GM18498 (cell line): ENCODE measurements at regions not wholly inside any gene's neighbourhood (a gene's known extent, or its start where the extent isn't known, plus 50 kb on each side); places are given as distances from the start of the nearest gene placed in this dataset.
A peak's percentile ranks its signal among the peaks of the same experiment; 100 is the strongest.

ENCODE experiments used
- ATAC-seq: cut with Tn5 transposase; IDR thresholded peaks from one replicate; pipeline ENCODE4 v1.9.1; 2021; ENCODE audit warnings: mild to moderate bottlenecking, moderate library complexity; ENCODE audit not compliant: unreplicated experiment

GRCh38 chr11:121950160-121950559, 165.9 kb downstream of the BLID start:
- ATAC-seq = no peak

GRCh38 chr11:121946514-121946913, 169.5 kb downstream of the BLID start:
- no peak for ATAC-seq

- no peak for ATAC-seq
These were observed 171.3 kb downstream of the BLID start for GRCh38 chr11:121944556-121945230.

GRCh38 chr11:121938076-121938475, 177.9 kb downstream of the BLID start:
- no peak for ATAC-seq

DNA sequence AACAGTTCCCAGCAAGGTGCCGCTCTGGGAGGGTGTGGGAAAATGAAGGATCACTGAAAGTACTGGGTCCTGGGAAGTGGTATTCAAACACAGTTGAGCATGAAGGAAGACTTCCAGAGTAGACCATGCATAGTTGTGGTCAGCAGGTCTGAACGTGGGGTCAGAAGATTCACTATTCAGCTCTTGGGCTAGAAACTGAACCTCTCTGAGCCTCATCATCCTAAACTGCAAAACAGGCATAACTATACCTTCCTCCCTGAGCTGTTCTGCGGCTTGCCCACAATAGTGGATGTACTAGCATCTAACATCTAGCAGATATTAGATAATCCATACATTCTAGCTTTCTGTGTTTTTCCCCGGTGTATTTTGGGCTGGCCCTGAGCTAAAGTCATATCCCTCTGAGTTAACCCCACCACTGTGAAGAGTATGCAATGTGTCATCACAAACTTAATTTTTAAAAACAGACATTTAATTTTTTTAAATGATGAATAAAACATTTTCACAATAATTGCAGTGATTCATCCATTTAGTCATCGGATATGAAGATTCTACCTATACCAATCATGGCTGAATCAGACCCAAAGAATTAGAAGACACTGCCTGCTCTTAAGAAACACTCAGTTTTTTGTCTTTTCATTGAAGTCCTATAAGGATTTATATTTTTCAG, 179.1 kb downstream of the BLID start:
- ATAC-seq = no peak

- no peak for ATAC-seq
These were observed 179.6 kb downstream of the BLID start for GRCh38 chr11:121936370-121936769.

DNA sequence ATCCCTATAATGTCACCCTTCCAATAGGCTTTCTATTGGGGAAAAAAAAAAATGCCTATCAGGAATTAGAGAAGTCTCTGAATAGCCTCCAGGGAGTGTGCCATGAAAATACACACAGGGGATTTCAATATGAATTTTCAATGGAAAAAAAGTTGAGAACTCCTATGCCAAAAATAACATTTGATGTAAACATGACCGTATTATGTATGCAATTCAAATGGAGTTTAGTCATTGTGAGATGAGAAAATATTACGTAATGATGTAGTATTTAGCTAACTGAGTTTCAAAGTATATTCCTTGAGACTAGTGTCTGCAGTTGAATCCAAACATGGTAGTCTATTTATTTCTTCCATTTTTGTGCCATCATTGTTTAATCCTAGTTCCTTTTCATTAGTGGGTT, 182.3 kb downstream of the BLID start:
- ATAC-seq = no peak

- ATAC-seq = no peak
These were observed 182.7 kb downstream of the BLID start for GRCh38 chr11:121933294-121933693.

DNA sequence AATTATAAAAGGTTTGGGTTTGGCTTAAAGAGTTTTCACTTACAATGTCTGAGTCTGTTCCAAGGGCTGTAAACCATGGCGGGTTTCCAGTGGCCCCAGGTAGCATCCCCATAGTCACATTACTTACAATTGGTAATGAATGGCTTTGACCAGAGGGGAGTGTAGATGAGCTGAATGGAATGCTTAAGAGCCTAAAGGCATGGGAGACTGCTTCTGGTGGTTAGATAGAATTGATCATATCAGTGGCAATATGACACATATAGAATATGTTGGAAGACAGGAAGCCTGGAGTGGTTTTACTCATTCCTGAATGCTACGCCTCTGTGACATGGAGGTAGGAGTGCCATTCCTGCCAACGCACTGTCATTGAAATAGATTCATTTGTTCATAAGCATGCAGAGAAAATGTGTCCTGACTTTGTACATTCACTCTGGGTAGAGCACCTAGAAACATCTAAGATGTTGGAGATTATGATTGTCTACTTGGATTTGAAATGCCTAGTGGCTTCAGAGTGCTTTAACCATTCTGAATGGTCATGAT, 183.3 kb downstream of the BLID start:
- ATAC-seq = no peak

DNA sequence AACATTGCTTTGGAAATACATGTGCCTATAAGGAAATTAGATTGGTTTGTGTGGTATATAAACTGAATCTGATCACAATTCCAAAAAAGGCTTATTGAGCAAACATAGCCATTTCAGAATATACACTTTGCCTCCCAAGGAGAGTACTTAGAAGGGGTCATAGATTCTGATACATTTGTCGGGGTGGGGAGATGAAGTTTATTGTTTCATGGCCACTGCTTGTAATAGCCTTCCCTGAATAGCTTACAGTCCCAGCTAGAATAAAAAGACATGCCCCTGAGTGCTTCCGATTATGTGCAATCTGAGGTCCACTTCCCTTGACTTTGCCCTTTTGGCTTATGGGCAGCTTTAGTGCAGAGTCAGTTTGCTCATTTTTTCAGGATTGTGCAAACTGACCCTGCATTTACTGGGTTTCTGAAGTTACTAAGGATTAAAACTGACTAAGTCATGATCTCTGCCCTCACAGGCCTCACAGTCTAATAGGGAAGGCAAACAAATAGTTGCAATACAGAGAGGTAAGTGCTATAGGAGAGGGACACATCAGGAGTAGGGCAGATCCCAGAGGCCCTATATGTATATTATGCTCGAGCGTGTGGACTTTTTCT, 184.2 kb downstream of the BLID start:
- ATAC-seq = no peak

GRCh38 chr11:121931121-121931520, 184.9 kb downstream of the BLID start:
- ATAC-seq = no peak

GRCh38 chr11:121930004-121930965, 185.7 kb downstream of the BLID start:
- ATAC-seq = peak; percentile 65

DNA sequence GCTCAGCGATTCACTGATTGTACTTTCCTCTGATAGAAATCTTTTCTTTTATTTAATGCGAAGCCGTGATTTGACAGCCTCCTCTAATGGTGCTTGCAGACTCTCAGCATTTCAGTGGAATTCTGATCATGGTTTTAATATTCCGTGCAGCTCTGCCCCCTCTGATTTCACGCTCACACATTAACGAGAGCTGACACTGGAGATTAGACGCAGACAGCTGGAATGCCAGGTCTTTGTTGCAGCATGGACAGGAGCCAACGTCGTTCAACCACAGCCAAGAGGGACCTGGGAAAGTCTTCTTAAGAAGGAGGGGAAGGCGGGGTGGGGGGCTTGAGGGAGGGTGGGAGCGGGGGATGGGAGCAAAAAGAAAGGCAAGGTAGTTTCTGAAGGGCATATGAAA, 186.4 kb downstream of the BLID start:
- no peak for ATAC-seq

DNA sequence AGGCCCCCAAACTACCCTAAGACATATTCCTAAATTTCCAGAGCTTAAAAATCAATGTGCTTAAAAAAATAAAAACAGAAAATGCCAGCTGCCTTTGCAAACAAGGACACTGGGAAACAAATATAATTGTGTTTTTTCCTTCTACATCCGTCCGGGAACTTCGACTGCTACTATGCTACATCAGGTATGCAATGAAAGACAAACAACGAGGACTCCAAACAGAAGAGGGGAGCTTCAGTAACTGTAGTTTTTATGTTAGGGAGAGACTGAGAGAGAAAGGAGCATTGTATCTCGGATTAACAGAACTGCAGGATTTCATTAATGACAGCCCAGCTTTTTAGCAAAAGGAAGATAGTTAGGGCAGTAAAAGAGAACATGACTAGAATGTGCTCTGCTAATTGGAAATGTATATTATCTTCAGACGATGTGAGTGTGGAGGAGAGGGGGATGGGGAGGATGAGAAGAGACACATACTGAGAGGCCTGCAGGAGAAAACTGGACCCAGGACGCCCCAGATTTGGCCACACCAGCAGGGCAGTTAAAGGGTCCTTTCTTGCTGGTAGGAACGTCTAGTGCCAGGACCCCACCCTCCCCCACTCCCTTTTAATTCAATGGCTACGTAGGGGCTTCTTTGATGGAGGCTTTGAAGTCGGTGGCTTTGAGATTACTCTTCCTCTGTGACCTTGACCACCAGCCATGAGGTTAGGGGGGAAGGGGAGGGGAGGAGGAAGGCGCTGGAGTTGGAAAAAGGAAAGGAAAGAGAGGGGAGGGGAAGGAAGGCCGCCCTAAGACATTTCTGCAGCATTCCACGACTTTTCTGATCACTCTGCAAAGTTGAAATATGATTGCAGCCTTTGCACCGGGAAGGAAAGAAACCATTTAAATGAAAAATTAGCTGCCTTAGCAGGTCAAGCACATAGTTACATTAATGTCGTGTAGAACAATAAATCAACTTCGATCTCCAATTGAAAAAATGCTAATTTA, 187.1 kb downstream of the BLID start:
- ATAC-seq = no peak

DNA sequence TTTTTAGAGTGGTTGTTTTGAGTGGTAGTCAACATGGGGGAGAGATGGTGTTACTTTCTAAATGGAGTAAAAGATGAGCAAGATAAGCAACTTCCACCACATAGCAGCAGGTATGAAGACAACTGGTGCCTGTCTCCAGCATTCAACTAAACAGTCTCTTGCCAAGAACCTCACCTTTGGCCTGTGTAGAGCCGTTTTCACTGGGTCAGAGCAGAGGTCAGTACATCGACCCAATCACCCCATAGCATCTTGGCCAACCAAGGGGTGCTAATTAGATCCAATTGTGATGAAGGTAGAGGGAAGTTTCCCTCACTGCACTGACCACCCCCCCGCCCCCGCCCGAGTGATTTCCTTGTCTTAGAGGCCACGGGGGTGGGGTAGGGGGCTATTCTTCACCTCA, 188.2 kb downstream of the BLID start:
- ATAC-seq = no peak

DNA sequence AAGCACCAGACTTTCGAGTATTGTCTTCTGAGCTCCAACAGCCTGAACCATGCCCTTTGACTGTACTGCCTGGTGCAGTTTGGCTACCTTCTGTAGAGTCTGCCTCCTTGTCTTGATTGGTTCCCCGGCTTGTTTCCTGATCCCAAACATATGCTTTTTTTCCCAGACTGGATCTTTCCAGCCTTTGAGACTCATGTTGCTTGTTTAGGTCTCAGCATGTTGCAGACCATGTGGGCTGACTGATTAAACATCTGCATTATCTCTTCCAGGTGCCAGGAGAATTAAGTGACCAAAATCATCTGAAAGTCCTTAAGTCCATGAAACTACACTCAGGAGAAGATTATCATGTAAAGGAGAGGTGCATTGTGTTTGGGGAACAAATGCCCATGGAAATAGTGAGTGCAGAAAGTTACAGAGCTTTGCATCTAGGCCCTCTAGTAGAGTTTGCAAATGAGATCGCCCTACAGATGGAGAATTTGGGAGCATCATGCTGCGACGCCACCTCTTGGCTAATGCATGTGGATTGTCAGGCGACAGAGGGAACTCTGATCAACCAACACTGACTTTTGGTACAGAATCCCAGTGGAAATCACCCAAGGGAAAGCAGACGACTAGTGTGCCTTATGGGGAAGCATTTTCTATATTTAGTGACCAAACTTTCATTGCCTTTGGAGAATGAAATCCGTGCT, 188.8 kb downstream of the BLID start:
- ATAC-seq = no peak

DNA sequence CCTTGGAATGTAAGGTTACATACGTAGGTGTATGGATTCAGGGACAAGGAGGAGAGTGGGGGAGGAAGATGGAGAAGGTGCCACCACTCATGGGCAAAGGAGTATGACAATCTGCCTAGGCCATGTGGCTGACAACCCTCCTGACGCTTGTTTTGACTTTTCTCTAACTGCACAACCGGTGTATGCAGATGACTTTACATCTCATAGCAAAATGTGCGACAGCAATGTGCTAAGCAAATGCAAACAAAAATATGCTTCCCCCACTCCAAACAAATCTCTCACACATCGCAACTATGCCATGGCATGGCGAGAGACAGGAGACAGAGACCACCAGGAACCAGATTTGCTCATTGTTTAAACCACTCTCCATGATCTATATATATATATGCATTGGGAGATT, 191.8 kb downstream of the BLID start:
- no peak for ATAC-seq

- no peak for ATAC-seq
These were observed 198.5 kb downstream of the BLID start for GRCh38 chr11:121917482-121917881.

GRCh38 chr11:121914508-121915059, 201.4 kb downstream of the BLID start:
- no peak for ATAC-seq
